Testis (tissue), 2 donors: ENCODE measurements at regions not wholly inside any gene's neighbourhood (a gene's known extent, or its start where the extent isn't known, plus 50 kb on each side); places are given as distances from the start of the nearest gene placed in this dataset.

Experiments used
- DNase-seq: peaks from one replicate; pipeline ENCODE4 v3.0.0-alpha.2; 2019
- H3K27ac ChIP-seq, 2 donors: fragments of 200-600 bp; sonication (generic); one replicate each; pipeline ENCODE4 v1.5.1; 2019
- H3K27me3 ChIP-seq: fragments of 200-600 bp; sonication (generic); one replicate; pipeline ENCODE4 v1.5.1; 2019
- H3K36me3 ChIP-seq: fragments of 200-600 bp; sonication (generic); one replicate; pipeline ENCODE4 v1.5.1; 2017; ENCODE audit warnings: low read depth; ENCODE audit errors: missing control alignments
- H3K4me1 ChIP-seq: fragments of 200-600 bp; sonication (generic); one replicate; pipeline ENCODE4 v1.5.1; 2019
- H3K4me3 ChIP-seq, 2 donors: fragments of 200-600 bp; sonication (generic); one replicate each; pipeline ENCODE4 v1.5.1; 2017 to 2019
- H3K9me3 ChIP-seq: fragments of 200-600 bp; sonication (generic); one replicate; pipeline ENCODE4 v1.5.1; 2017
- POLR2A ChIP-seq: fragments of 450-650 bp; IDR thresholded peaks from one replicate; pipeline ENCODE4 v1.6.1; 2017; ENCODE audit warnings: antibody characterized with exemption, mild to moderate bottlenecking, moderate library complexity
- WGBS, 2 donors: methylation state at CpG; one replicate each; pipeline ENCODE4 v1.1.5; 2018; 5-methylcytosine and 5-hydroxymethylcytosine counted together
- intact Hi-C: fragments of 100-400 bp; cut with DNase I; formaldehyde crosslinking; loops from one replicate; pipeline ENCODE4 v1.15.1; 2023; ENCODE audit warnings: low total_unique reads
- TF ChIP-seq, protein P1 (sequence below), 3 experiments: fragments of 450-650 bp in 2 of 3; fragments of 200-600 bp in 1 of 3; sonication (generic) in 1 of 3; IDR thresholded peaks; one replicate each; pipeline ENCODE4 v1.5.1; 2016 to 2019; ENCODE audit warnings: antibody characterized with exemption in 3 of 3, mild to moderate bottlenecking in 2 of 3, moderate library complexity in 1 of 3

DNA sequence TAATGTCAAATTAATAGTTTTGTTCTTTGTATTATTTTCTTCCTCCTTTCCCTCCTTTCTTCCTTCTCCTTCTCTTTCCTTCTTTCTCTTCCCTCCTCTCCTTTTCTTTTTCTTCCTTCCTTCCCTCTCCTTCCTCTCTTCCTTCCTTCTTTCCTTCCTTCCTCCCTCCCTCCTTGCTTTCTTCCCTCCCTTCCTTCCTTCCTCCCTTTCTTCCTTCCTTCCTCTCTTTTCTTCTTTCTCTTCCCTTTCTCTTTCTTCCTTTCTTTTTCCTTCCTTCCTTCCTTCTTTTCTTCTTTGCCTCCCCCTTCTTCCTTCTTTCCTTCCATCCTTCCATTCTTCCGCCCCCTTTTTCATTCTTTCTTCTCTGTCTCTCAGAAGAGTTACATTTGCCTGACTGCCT lies 518.2 kb upstream of the ID4 start:
- Histone ChIP-seq H3K4me3 (no peak overlapping the region), H3K4me1 (no peaks in the 10 kb centered on the region)
- WGBS, 2 donors, result 92 to 97% methylated on average over 1 of the region's 1 CpG

DNA sequence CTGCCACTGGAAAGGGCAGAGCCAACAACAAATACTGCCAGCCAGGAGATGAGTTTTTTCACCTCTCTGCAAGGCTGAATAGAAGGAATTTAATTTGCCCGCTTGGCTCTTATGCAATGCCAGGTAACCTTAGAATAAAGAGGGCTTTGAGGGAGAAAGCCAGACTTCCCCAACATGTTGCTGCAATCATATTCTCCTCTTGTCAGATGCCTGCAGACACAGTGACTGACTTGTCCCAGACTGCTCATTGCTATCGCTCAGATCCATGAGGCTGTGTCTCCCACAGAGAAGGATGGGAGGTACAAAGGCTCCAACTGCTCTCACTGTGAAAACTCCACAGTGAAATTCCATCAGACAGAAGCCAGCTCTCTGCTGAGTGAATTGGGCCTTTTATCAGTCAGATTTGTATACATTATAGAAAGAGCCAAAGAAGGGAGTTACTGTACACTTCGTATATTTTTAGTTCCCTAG lies 517.0 kb upstream of the ID4 start:
- 52 to 62% methylated on average over 3 of the region's 3 CpGs for WGBS, 2 donors
- intact Hi-C loops, result no loop called here
- H3K9me3 ChIP-seq, result no peaks in the 10 kb centered on the region
- H3K4me1 ChIP-seq, result no peaks in the 10 kb centered on the region
- H3K27me3 ChIP-seq, result no peaks in the 10 kb centered on the region
- peak overlapping the region in 1 of 2 donors; percentile 55 for H3K27ac ChIP-seq
- DNase-seq, result no peak
- H3K36me3 ChIP-seq, result no peaks in the 10 kb centered on the region
- H3K4me3 ChIP-seq, result no peak overlapping the region
- no peak for TF ChIP-seq POLR2A
- TF ChIP-seq, protein P1, sequence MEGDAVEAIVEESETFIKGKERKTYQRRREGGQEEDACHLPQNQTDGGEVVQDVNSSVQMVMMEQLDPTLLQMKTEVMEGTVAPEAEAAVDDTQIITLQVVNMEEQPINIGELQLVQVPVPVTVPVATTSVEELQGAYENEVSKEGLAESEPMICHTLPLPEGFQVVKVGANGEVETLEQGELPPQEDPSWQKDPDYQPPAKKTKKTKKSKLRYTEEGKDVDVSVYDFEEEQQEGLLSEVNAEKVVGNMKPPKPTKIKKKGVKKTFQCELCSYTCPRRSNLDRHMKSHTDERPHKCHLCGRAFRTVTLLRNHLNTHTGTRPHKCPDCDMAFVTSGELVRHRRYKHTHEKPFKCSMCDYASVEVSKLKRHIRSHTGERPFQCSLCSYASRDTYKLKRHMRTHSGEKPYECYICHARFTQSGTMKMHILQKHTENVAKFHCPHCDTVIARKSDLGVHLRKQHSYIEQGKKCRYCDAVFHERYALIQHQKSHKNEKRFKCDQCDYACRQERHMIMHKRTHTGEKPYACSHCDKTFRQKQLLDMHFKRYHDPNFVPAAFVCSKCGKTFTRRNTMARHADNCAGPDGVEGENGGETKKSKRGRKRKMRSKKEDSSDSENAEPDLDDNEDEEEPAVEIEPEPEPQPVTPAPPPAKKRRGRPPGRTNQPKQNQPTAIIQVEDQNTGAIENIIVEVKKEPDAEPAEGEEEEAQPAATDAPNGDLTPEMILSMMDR (IDR thresholded peaks at IDR 0.05), result no peak

More for the DNA sequence above, 518.2 kb upstream of the ID4 start:
- Histone ChIP-seq H3K9me3 (no peaks in the 10 kb centered on the region), H3K27ac (no peak overlapping the region), H3K36me3 (no peaks in the 10 kb centered on the region), H3K27me3 (no peaks in the 10 kb centered on the region)
- TF ChIP-seq, protein P1 (IDR thresholded peaks at IDR 0.05), result no peak
- TF ChIP-seq POLR2A, result no peak
- intact Hi-C loops, result no loop called here
- DNase-seq, result no peak

DNA sequence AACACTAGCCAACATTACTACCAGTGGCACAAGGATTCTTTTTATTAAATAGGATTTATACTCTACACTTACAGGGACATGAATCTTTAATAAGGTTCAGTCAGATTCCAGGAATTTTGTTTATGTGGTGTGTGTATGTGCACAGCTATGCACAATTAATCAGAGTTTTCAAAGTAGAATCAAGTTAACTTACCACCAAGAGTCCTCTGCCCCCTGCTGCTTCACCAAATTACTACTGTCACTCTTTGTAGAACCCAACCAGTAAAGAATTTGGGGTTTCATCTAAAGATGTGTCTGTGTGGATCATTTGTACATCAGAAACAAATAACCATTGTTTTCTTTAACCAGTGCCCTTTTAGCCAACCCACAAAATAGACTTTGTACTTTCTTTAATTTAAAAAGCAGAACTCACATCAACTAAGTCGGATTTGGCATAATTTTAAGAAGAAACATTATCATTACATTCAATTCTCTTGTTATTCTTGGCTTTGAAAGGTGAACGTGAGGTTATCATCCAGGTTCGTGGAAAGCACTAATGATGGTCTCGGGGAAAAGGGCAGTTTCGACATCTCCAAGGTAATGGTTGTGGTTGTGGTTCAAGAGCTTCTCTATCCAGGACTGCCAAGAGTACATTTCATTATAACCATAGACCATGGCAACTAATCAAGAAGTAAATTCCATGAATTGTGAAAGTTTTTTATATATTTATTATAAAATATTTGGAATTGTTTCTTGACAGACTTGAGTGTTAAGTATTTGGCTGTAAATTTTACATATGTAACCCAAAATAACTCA lies 514.3 kb upstream of the ID4 start:
- peak; percentile 23 for DNase-seq
- no peak for TF ChIP-seq POLR2A
- TF ChIP-seq, protein P1 (IDR thresholded peaks at IDR 0.05), result no peak
- H3K4me1 ChIP-seq, result no peaks in the 10 kb centered on the region
- no peak overlapping the region for H3K4me3 ChIP-seq
- intact Hi-C loops, result no loop called here
- 48 to 55% methylated on average over 5 of the region's 5 CpGs for WGBS, 2 donors
- no peak overlapping the region for H3K27ac ChIP-seq
- H3K27me3 ChIP-seq, result no peaks in the 10 kb centered on the region
- no peaks in the 10 kb centered on the region for H3K9me3 ChIP-seq
- no peaks in the 10 kb centered on the region for H3K36me3 ChIP-seq

DNA sequence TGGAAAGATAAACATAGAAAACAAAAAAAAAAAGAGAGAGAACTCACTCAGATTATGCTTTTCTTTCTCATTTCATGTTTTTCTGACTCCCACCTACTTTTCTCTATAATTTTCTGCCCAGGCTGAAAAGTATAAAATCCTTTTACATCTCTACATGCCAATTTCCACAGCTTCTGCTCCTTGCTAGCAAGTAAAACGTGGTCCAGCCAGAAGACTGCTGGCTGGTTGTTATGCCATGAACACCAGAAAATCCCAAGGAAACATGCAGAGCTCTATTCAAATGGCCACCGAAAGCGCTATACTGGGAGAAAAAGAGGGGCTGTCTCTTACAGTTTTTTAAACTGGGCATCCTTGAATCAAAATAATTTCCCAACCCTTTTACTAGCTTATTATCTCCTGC lies 512.8 kb upstream of the ID4 start:
- H3K9me3 ChIP-seq, result no peaks in the 10 kb centered on the region
- H3K4me3 ChIP-seq, result no peak overlapping the region
- H3K27me3 ChIP-seq, result no peaks in the 10 kb centered on the region
- no peak overlapping the region for H3K27ac ChIP-seq
- no peak for TF ChIP-seq POLR2A
- TF ChIP-seq, protein P1 (IDR thresholded peaks at IDR 0.05), result no peak
- H3K36me3 ChIP-seq, result no peaks in the 10 kb centered on the region
- intact Hi-C loops, result no loop called here
- no peaks in the 10 kb centered on the region for H3K4me1 ChIP-seq
- DNase-seq, result no peak
- WGBS, 2 donors, result 82 to 83% methylated on average over 3 of the region's 3 CpGs

DNA sequence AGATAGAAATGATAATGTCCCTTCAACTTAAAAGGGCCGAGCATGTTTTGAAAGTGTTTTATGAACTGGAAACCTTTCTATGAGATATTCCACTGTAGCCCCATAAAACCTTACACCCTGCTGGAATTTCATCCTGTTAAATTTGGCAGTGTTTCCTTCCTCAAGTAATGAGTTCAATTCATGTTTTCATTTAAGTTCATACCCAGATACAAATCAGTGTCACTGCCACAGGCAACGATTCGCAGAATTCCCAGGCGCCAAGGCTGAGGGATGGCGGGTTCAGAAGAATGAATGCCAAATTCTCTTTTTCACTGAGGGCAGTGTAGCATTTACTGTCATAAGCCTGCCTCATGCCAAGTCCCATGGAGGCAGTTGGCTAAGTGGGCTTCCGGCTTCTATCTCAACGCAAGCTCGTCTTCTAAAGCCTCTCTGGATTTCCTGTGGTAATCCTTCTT lies 511.8 kb upstream of the ID4 start:
- Histone ChIP-seq H3K9me3 (no peaks in the 10 kb centered on the region), H3K36me3 (no peaks in the 10 kb centered on the region), H3K4me3 (no peak overlapping the region), H3K4me1 (no peaks in the 10 kb centered on the region), H3K27me3 (no peaks in the 10 kb centered on the region), H3K27ac (no peak overlapping the region)
- DNase-seq, result no peak
- 86 to 91% methylated on average over 8 of the region's 8 CpGs for WGBS, 2 donors
- intact Hi-C loops, result no loop called here
- TF ChIP-seq POLR2A, result no peak
- TF ChIP-seq, protein P1 (IDR thresholded peaks at IDR 0.05), result no peak
